Activated CD4-positive, alpha-beta memory T cell treated with anti-CD3 and anti-CD28 coated beads, Interleukin-2, amount 10 ng/mL, durations not matched to agents 7 days and 5 days (primary cell): ENCODE measurements at regions not wholly inside any gene's neighbourhood (a gene's known extent, or its start where the extent isn't known, plus 50 kb on each side); places are given as distances from the start of the nearest gene placed in this dataset.

Experiments
- CTCF ChIA-PET: fragments of 350-600 bp; sonication (Branson Sonifier 250); formaldehyde crosslinking; loops from one replicate; lab custom pipeline; 2021; ENCODE audit warnings: antibody characterized with exemption, inconsistent platforms; lab: Charles Lee
- POLR2A ChIA-PET: fragments of 350-600 bp; sonication (Branson Sonifier 250); formaldehyde crosslinking; loops from one replicate; lab custom pipeline; 2021; ENCODE audit warnings: antibody characterized with exemption; lab: Charles Lee
- DNase-seq: peaks from one replicate; pipeline ENCODE4 v3.0.0-alpha.2; 2020
- H3K27ac Mint-ChIP-seq: one replicate; pipeline ENCODE4 v1.8.0; 2021; ENCODE audit warnings: mild to moderate bottlenecking, mixed read lengths
- H3K27me3 Mint-ChIP-seq: one replicate; pipeline ENCODE4 v1.8.0; 2021; ENCODE audit warnings: mixed read lengths
- H3K36me3 Mint-ChIP-seq: one replicate; pipeline ENCODE4 v1.8.0; 2021; ENCODE audit warnings: low read depth, mixed read lengths
- H3K4me1 Mint-ChIP-seq: one replicate; pipeline ENCODE4 v1.8.0; 2021; ENCODE audit warnings: mixed read lengths
- H3K4me3 Mint-ChIP-seq: one replicate; pipeline ENCODE4 v1.8.0; 2021; ENCODE audit warnings: mild to moderate bottlenecking, mixed read lengths
- H3K9me3 Mint-ChIP-seq: one replicate; pipeline ENCODE4 v1.8.0; 2021; ENCODE audit warnings: mixed read lengths

GRCh38 chrX:15930585-15930984 is 76.0 kb upstream of the AP1S2 start:
- peaks cover 18% of the 10 kb centered on the region for H3K27me3 Mint-ChIP-seq
- no peaks in the 10 kb centered on the region for H3K9me3 Mint-ChIP-seq
- no peak overlapping the region for H3K4me3 Mint-ChIP-seq
- H3K36me3 Mint-ChIP-seq = no peaks in the 10 kb centered on the region
- ChIA-PET CTCF (no interaction called here), POLR2A (no interaction called here)
- no peak overlapping the region for H3K27ac Mint-ChIP-seq
- no peaks in the 10 kb centered on the region for H3K4me1 Mint-ChIP-seq
- no peak for DNase-seq

- no peak for DNase-seq
- no peak overlapping the region for H3K27ac Mint-ChIP-seq
- CTCF ChIA-PET = no interaction called here
- no peaks in the 10 kb centered on the region for H3K36me3 Mint-ChIP-seq
- peaks cover 17% of the 10 kb centered on the region for H3K27me3 Mint-ChIP-seq
- POLR2A ChIA-PET = no interaction called here
- no peaks in the 10 kb centered on the region for H3K9me3 Mint-ChIP-seq
- H3K4me3 Mint-ChIP-seq = no peak overlapping the region
- H3K4me1 Mint-ChIP-seq = no peaks in the 10 kb centered on the region
Observed at GRCh38 chrX:15929194-15929593, 74.6 kb upstream of the AP1S2 start.

- Mint-ChIP-seq H3K4me3 (no peak overlapping the region), H3K4me1 (no peaks in the 10 kb centered on the region), H3K27me3 (peaks cover 14% of the 10 kb centered on the region), H3K27ac (no peak overlapping the region), H3K36me3 (no peaks in the 10 kb centered on the region), H3K9me3 (no peaks in the 10 kb centered on the region)
- ChIA-PET CTCF (no interaction called here), POLR2A (no interaction called here)
- no peak for DNase-seq
Observed at GRCh38 chrX:15926622-15927021, 72.0 kb upstream of the AP1S2 start.

GRCh38 chrX:15918003-15918402 is 63.4 kb upstream of the AP1S2 start:
- Mint-ChIP-seq H3K27ac (no peak overlapping the region), H3K27me3 (peaks cover 6% of the 10 kb centered on the region), H3K9me3 (no peaks in the 10 kb centered on the region), H3K4me3 (no peak overlapping the region), H3K36me3 (no peaks in the 10 kb centered on the region), H3K4me1 (no peaks in the 10 kb centered on the region)
- DNase-seq = no peak
- ChIA-PET CTCF (no interaction called here), POLR2A (no interaction called here)

- DNase-seq = no peak
- Mint-ChIP-seq H3K9me3 (no peaks in the 10 kb centered on the region), H3K36me3 (no peaks in the 10 kb centered on the region), H3K4me3 (no peak overlapping the region), H3K4me1 (no peaks in the 10 kb centered on the region), H3K27me3 (peaks cover 8% of the 10 kb centered on the region), H3K27ac (no peak overlapping the region)
- CTCF ChIA-PET = no interaction called here
- POLR2A ChIA-PET = interaction anchor here (0.6 kb wide), 1 partner anchor 196 kb away, joined by 3 read pairs; no protein-coding TSS in a partner anchor
Observed at GRCh38 chrX:15916704-15917084, 62.1 kb upstream of the AP1S2 start.

GRCh38 chrX:15915959-15916703 is 61.5 kb upstream of the AP1S2 start:
- Mint-ChIP-seq H3K4me1 (no peaks in the 10 kb centered on the region), H3K27me3 (peaks cover 8% of the 10 kb centered on the region), H3K36me3 (no peaks in the 10 kb centered on the region), H3K9me3 (no peaks in the 10 kb centered on the region), H3K27ac (no peak overlapping the region), H3K4me3 (no peak overlapping the region)
- ChIA-PET POLR2A (interaction anchor here (0.6 kb wide), 1 partner anchor 195 kb away, joined by 3 read pairs; no protein-coding TSS in a partner anchor), CTCF (no interaction called here)
- no peak for DNase-seq

GRCh38 chrX:15914486-15914885 is 59.9 kb upstream of the AP1S2 start:
- no peaks in the 10 kb centered on the region for H3K9me3 Mint-ChIP-seq
- H3K36me3 Mint-ChIP-seq = no peaks in the 10 kb centered on the region
- H3K4me1 Mint-ChIP-seq = no peaks in the 10 kb centered on the region
- peaks cover 8% of the 10 kb centered on the region for H3K27me3 Mint-ChIP-seq
- H3K4me3 Mint-ChIP-seq = no peak overlapping the region
- H3K27ac Mint-ChIP-seq = no peak overlapping the region
- no peak for DNase-seq
- ChIA-PET CTCF (no interaction called here), POLR2A (no interaction called here)

- Mint-ChIP-seq H3K27me3 (peaks cover 8% of the 10 kb centered on the region), H3K27ac (no peak overlapping the region), H3K4me1 (no peaks in the 10 kb centered on the region), H3K36me3 (no peaks in the 10 kb centered on the region), H3K9me3 (no peaks in the 10 kb centered on the region), H3K4me3 (no peak overlapping the region)
- ChIA-PET CTCF (no interaction called here), POLR2A (no interaction called here)
- DNase-seq = no peak
Observed at GRCh38 chrX:15913146-15913545, 58.5 kb upstream of the AP1S2 start.

- POLR2A ChIA-PET = no interaction called here
- Mint-ChIP-seq H3K4me1 (no peaks in the 10 kb centered on the region), H3K27me3 (peaks cover 4% of the 10 kb centered on the region), H3K36me3 (no peaks in the 10 kb centered on the region), H3K9me3 (no peaks in the 10 kb centered on the region), H3K4me3 (no peak overlapping the region), H3K27ac (no peak overlapping the region)
- DNase-seq = no peak
- CTCF ChIA-PET = interaction anchor here (0.6 kb wide), 1 partner anchor 760 kb away, joined by 4 read pairs; no protein-coding TSS in a partner anchor
Observed at GRCh38 chrX:15911734-15912550, 57.3 kb upstream of the AP1S2 start.

GRCh38 chrX:15909605-15910004 is 55.0 kb upstream of the AP1S2 start:
- no peak for DNase-seq
- Mint-ChIP-seq H3K4me1 (no peaks in the 10 kb centered on the region), H3K9me3 (no peaks in the 10 kb centered on the region), H3K27me3 (peaks cover 4% of the 10 kb centered on the region), H3K27ac (no peak overlapping the region), H3K4me3 (no peak overlapping the region), H3K36me3 (no peaks in the 10 kb centered on the region)
- POLR2A ChIA-PET = no interaction called here
- CTCF ChIA-PET = no interaction called here

- H3K27me3 Mint-ChIP-seq = peaks cover 4% of the 10 kb centered on the region
- no peak overlapping the region for H3K27ac Mint-ChIP-seq
- DNase-seq = no peak
- no peak overlapping the region for H3K4me3 Mint-ChIP-seq
- POLR2A ChIA-PET = no interaction called here
- no peaks in the 10 kb centered on the region for H3K9me3 Mint-ChIP-seq
- CTCF ChIA-PET = no interaction called here
- no peaks in the 10 kb centered on the region for H3K36me3 Mint-ChIP-seq
- H3K4me1 Mint-ChIP-seq = no peaks in the 10 kb centered on the region
Observed at GRCh38 chrX:15908603-15909290, 54.1 kb upstream of the AP1S2 start.

- no peaks in the 10 kb centered on the region for H3K36me3 Mint-ChIP-seq
- no peaks in the 10 kb centered on the region for H3K4me1 Mint-ChIP-seq
- no peaks in the 10 kb centered on the region for H3K27me3 Mint-ChIP-seq
- ChIA-PET CTCF (no interaction called here), POLR2A (no interaction called here)
- H3K27ac Mint-ChIP-seq = no peak overlapping the region
- H3K9me3 Mint-ChIP-seq = no peaks in the 10 kb centered on the region
- H3K4me3 Mint-ChIP-seq = no peak overlapping the region
- no peak for DNase-seq
Observed at GRCh38 chrX:15906041-15906943, 51.7 kb upstream of the AP1S2 start.
